GM18508 (cell line): ENCODE measurements at regions not wholly inside any gene's neighbourhood (a gene's known extent, or its start where the extent isn't known, plus 50 kb on each side); places are given as distances from the start of the nearest gene placed in this dataset.
"Not testable (repeated sequence)": the region's sequence is repeated elsewhere in the genome, so short reads cannot be mapped to it uniquely, and the experiment has no call there.

Experiments
- ATAC-seq: cut with Tn5 transposase; IDR thresholded peaks from one replicate; pipeline ENCODE4 v1.9.1; 2021; ENCODE audit warnings: moderate number of reproducible peaks; ENCODE audit not compliant: insufficient read depth, unreplicated experiment

DNA sequence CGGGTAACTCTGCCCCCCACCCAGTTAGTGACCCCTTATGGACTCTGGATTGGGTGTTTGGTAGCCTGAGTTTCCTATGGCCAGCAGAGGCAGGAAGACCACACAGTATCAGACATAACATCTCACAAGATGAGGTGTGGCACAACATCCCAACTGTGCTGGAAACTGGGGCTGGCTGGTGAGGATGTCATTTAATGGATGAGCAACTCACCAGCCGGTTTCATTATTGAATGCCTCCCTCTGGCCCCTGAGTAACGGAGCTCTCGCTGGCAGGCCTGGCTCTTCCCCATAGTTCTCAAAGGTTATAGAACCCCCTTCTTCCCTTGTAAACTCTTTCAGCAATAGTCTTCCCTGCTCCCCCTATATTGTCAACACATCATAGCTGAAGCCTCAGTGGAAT is 195.0 kb downstream of the BCL11A start:
- ATAC-seq, result no peak

GRCh38 chr2:60357996-60358395 is 195.5 kb downstream of the BCL11A start:
- ATAC-seq, result no peak

GRCh38 chr2:60356346-60356745 is 197.1 kb downstream of the BCL11A start:
- no peak for ATAC-seq

- ATAC-seq, result no peak
Measured at GRCh38 chr2:60355849-60356261, 197.6 kb downstream of the BCL11A start.

- no peak for ATAC-seq
Measured at GRCh38 chr2:60354713-60355112, 198.7 kb downstream of the BCL11A start.

DNA sequence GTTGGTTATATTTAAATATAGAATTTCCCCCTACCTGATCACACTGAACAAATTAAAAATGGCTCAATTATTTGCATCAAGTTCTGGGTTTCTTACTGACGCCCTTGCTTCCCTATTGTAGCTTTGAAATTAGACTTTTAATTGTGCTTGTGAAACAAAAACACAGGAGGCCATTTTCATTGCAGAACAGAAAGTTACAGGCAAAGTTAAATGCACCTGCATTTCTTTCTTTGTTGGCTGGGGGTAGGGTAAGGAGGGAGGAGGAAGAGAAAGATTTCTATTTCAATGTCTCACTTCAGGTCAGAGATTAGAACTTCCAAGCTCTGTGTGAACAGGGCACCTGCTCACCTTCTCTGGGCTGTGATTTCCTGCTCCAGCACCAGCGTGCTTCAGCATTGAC is 199.6 kb downstream of the BCL11A start:
- peak; percentile 25 for ATAC-seq

GRCh38 chr2:60353406-60353800 is 200.1 kb downstream of the BCL11A start:
- ATAC-seq, result no peak

DNA sequence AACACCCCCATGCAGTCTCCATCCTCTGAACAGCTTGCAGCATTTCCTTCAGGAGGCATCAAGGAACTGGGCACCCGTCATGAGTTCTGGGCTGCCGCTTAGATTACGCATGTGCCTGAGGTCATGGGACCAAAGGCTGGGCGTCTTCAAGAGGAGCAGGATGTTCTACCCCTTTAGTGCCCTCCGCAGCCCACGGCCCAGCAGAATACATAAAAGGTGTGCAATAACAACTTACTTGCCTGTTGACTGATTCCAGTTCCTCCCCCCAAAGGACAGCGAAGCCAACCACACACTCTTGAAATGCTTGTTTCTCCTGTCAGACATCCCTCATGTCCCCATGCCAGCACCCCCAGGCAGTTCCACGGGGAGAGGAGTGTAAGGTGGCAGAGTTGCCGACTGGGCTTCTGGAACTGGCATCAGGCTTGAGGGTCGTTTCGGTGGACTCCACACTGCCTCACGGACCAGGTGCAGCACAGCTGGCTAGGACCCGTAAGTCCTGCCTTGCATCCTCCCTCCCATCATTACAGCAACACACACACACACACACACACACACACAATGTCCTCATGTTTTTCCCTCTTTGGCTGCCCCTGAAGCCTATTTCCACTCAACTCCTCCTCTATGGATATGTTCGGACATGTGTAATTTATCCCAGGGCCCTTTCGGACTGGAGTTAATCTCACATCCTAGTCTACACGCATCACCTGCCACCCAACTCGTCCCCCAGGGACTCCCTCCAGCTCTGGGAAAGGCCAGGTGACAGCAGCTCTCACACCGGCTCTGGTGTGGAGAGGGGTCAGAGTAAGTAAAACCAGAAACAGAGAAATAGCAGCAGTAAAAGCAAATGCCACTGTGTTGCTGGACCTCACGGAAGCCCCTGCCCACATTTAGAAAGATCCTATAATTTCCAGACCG is 200.7 kb downstream of the BCL11A start:
- no peak for ATAC-seq

GRCh38 chr2:60351802-60352201 is 201.7 kb downstream of the BCL11A start:
- ATAC-seq, result no peak

DNA sequence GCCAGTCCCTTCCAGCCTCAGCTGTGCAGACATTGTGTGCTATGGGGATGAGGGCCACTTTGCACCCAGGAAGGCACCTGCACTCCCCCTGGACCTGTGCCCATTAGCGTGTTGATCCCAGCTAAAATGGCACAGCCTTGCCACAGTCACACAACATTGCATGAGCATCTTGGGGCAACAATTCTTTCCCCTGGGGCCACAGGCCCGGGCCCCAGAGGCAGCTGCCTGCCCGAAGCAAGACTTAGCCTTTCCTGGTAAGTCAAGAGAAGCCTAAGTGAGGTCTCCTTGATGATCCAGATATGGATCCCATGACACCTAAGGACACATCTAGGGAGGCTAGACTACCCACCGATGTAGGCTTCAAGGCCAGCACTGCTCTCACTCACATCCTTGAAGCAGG is 202.1 kb downstream of the BCL11A start:
- ATAC-seq, result no peak

DNA sequence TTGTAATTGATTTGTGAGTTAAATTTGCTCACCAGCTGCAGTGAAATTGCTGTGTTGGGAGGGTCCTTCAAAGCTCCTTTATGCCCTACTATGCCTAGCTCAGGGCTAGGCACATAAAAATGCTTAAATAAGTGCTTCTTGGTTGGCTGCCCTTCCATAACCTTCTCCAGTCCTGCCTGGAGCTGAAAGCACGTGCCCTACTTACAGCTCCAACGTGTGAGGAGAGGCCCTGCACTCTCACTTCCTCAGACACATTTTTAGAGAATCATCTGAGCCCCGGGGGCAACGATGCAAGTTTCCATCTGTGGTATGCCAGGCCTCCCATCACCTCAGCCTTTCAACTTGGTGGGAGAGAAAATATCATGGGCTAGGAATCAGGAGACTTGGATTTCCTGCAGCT is 202.7 kb downstream of the BCL11A start:
- ATAC-seq, result no peak

DNA sequence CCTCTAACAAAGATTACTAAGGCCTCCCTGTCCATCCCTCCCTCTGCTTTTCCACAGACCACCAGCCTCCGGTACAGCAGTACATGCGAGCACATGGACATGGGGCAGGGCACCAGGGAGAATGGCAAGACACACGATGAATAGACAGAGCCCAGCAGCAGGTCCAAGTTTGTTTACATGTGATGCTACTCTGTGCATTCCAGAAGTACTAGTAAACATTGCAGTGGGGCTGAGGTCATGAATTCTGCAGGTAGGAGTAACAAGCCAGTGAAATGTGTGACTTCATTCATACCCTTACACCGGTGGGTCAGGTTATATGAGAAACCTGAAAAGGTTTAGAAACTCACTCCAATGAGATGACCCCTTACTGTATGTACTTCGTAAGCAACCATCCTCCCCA is 205.7 kb downstream of the BCL11A start:
- no peak for ATAC-seq

DNA sequence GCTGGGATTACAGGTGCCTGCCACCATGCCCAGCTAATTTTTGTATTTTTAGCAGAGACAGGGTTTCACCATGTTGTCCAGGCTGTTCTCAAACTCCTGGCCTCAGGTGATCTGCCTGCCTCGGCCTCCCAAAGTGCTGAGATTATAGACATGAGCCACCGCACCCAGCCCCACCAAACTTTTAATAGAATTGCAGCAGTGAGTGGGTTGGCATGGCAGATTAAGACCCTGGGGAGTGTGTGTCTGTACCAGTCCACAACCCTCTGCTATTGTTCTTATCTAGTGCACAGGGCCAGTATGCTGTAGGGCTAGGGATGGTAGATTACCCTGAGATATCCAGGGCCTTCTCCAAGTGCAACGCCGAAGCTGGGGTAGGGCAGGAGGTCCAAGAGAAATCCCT is 211.0 kb downstream of the BCL11A start:
- not testable (repeated sequence) for ATAC-seq

GRCh38 chr2:60341151-60341550 is 212.3 kb downstream of the BCL11A start:
- ATAC-seq, result no peak

DNA sequence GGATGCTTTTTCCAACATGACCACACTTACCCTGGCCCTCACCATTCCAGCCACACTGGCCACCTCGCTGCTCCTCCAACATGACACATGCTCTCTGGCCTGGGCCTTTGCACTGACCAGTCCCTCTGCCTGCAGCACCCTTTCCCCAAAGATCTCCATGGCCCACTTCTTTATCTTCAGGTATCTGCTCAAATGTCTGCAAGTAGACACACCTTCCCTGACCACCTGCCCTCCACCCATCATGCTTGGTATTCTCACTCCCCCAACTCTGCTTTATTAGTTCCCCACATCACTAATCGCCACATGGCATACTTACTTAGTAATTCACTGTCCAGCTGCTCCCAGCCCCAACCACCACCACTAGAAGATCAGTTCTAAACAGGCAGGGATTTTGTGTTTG is 214.2 kb downstream of the BCL11A start:
- ATAC-seq, result no peak

DNA sequence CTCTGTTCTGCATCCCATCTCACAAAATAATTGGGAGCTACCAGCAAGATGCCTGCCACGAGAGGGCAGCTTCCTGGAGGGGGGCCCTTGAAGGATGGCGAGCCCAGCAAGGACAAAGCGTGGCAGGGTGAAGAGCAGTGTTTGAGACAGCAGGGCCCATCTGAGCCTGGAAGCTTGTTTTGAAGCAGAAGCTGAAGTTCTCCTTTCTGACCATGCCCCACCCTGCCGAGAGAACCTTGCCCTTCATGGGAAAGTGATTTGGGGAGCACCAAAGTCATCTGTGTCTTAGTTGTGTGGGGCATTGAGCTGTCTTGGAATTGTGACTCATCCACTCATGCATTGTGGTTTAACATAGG is 216.3 kb downstream of the BCL11A start:
- no peak for ATAC-seq

- ATAC-seq, result no peak
Measured at GRCh38 chr2:60336442-60337141, 216.9 kb downstream of the BCL11A start.

DNA sequence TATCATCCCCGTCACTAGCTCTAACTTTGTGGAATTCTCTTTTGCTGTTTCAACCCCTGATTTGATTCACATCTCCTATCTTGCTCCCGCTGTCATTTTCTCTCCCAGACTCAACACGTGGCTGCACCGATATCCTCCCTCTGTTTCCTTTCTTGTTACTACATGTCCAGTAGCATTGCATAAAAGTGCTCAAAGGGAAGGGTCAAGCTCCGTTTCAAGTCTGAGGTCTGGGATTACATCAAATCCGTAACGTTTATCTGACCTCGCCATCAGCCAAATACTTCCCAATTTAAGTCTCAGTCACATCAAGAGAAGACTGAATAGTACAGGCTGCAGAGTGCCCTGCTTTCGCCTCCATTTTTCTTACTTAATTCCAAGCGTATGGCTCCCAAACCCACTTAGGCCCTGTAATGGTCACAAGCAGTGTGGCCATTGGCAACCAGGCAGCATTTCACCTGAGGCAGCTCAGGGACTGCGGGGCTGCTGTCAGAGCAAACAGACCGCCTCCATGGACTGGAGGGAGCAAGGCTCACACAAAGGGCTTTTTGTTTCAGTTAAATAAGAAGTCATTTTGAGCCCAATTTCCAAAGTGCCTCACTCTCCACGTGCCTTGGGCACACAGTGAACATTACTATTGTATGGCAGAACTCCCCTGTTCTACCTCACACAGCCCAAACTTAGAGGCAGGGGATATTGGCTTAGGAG is 217.8 kb downstream of the BCL11A start:
- no peak for ATAC-seq

- no peak for ATAC-seq
Measured at GRCh38 chr2:60334610-60335009, 218.8 kb downstream of the BCL11A start.

DNA sequence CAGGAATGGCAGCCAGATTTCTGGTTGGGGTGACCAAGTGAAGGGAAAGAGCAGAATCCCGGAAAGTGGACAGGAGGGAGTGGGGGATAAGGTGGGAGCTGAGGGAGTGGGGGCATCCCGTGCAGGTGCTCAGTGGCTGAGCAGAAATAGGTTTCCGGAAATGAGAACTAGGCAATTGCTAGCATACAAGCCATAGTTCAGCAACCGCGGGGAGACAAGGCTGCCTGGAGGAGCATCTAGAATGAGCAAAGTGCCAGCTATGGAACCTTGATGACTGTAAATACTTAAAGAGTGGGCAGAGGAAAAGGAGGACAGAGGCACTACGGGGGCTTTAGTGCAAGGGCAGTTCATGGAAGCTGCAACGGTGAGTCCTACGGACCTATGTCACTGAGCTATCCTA is 220.2 kb downstream of the BCL11A start:
- no peak for ATAC-seq

GRCh38 chr2:60331115-60331809 is 222.2 kb downstream of the BCL11A start:
- ATAC-seq, result no peak
